PC-9 (cell line): ENCODE measurements at regions not wholly inside any gene's neighbourhood (a gene's known extent, or its start where the extent isn't known, plus 50 kb on each side); places are given as distances from the start of the nearest gene placed in this dataset.

Experiments
- BruUV-seq: library from RNA; stranded (reverse); fragments of 400-500 nt; replicated peaks from 2 replicates; lab custom pipeline; 2021; lab: Mats Ljungman, UMichigan
- CTCF ChIA-PET: fragments of 300-600 bp; sonication (Branson Sonifier 250); formaldehyde crosslinking; loops from one replicate; lab custom pipeline; 2022; ENCODE audit warnings: antibody characterized with exemption; lab: Charles Lee
- POLR2A ChIA-PET: fragments of 300-600 bp; sonication (Branson Sonifier 250); formaldehyde crosslinking; loops from one replicate; lab custom pipeline; 2022; ENCODE audit warnings: antibody characterized with exemption; ENCODE audit not compliant: unreplicated experiment; lab: Charles Lee
- DNase-seq, 2 experiments: peaks; one replicate each; pipeline versions ENCODE4 v3.0.0 to v3.0.0-alpha.2; 2015 to 2022; ENCODE audit warnings: mixed read lengths in 1 of 2
- H2AFZ ChIP-seq: fragments of 200-600 bp; sonication (generic); 2 replicates; pipeline ENCODE4 v1.8.1; 2017; ENCODE audit warnings: antibody characterized with exemption
- H3F3A ChIP-seq: fragments of 200-600 bp; sonication (generic); 2 replicates; pipeline ENCODE4 v1.8.1; 2017; ENCODE audit warnings: antibody characterized with exemption, mild to moderate bottlenecking, low read depth; ENCODE audit not compliant: insufficient read depth
- H3K27ac ChIP-seq: fragments of 200-600 bp; sonication (generic); 2 replicates; pipeline ENCODE4 v1.6.1; 2016; ENCODE audit warnings: mixed run types
- H3K27me3 ChIP-seq: fragments of 200-600 bp; sonication (generic); 2 replicates; pipeline ENCODE4 v1.6.1; 2016; ENCODE audit warnings: low read depth, mixed run types; ENCODE audit not compliant: insufficient read depth
- H3K36me3 ChIP-seq: fragments of 200-600 bp; sonication (generic); 2 replicates; pipeline ENCODE4 v1.6.1; 2016; ENCODE audit warnings: low read depth, mixed run types
- H3K4me1 ChIP-seq: fragments of 200-600 bp; sonication (generic); replicated peaks from 2 replicates; pipeline ENCODE4 v1.6.1; 2016; ENCODE audit warnings: mixed run types; ENCODE audit not compliant: insufficient read depth
- H3K4me2 ChIP-seq: fragments of 200-600 bp; sonication (generic); 2 replicates; pipeline ENCODE4 v1.6.1; 2017; ENCODE audit warnings: mixed run types
- H3K4me3 ChIP-seq: fragments of 200-600 bp; sonication (generic); 2 replicates; pipeline ENCODE4 v1.6.1; 2016; ENCODE audit warnings: mixed run types
- H3K79me2 ChIP-seq: fragments of 200-600 bp; sonication (generic); 2 replicates; pipeline ENCODE4 v1.6.1; 2017; ENCODE audit warnings: low read depth, mixed run types
- H3K9me2 ChIP-seq: fragments of 200-600 bp; sonication (generic); 2 replicates; pipeline ENCODE4 v1.8.1; 2017; ENCODE audit warnings: mild to moderate bottlenecking; ENCODE audit not compliant: insufficient read depth
- H3K9me3 ChIP-seq: fragments of 200-600 bp; sonication (generic); 2 replicates; pipeline ENCODE4 v1.8.1; 2016; ENCODE audit warnings: low read depth; ENCODE audit not compliant: insufficient read depth
- H4K20me1 ChIP-seq: fragments of 200-600 bp; sonication (generic); 2 replicates; pipeline ENCODE4 v1.8.1; 2017; ENCODE audit not compliant: insufficient read depth
- CTCF ChIP-seq: fragments of 200-600 bp; sonication (generic); conservative IDR thresholded peaks from 2 replicates; pipeline ENCODE4 v1.6.1; 2017; ENCODE audit warnings: mixed run types, antibody characterized with exemption, mild to moderate bottlenecking, moderate library complexity
- EZH2 ChIP-seq: fragments of 200-600 bp; sonication (generic); IDR thresholded peaks from 2 replicates; pipeline ENCODE4 v1.8.0; 2017; ENCODE audit warnings: antibody characterized with exemption, low read depth
- intact Hi-C: fragments of 100-400 bp; cut with micrococcal nuclease; formaldehyde crosslinking; loops from one replicate; pipeline ENCODE4 v1.10.0; 2022; ENCODE audit not compliant: unreplicated experiment

DNA sequence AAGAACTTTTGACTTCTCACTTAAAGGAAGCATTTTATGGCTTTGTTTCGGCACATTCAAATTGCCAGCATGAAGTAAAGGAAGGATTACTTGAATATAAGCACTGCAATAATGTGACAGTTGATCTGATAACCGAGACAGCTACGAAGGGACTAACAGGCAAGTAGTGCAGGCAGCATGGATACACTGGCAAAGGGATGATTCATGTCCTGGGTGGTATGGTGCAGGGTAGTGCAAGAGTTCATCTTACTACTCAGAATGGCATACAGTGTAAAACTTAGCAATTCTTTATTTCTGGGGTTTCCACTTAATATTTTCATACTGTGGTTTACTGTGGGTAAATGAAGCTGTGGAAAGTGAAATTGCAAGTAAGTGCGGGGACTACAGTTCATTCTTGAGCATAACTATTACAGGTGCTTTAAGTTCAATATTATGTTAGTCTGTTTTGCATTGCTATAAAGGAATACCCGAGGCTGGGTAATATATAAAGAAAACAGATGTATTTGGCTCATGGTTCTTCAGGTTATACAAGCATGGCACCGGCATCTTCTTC is 611.8 kb downstream of the SPOCK3 start:
- ChIA-PET POLR2A (no interaction called here), CTCF (no interaction called here)
- Histone ChIP-seq H3K9me2 (no peaks in the 10 kb centered on the region), H3K27ac (no peak overlapping the region), H3F3A (no peaks in the 10 kb centered on the region), H3K4me2 (no peak overlapping the region), H3K9me3 (no peaks in the 10 kb centered on the region), H3K27me3 (no peaks in the 10 kb centered on the region), H3K4me1 (no peaks in the 10 kb centered on the region), H3K36me3 (no peaks in the 10 kb centered on the region), H4K20me1 (no peaks in the 10 kb centered on the region), H2AFZ (no peak overlapping the region), H3K4me3 (no peak overlapping the region), H3K79me2 (no peaks in the 10 kb centered on the region)
- no TSS peak for BruUV-seq
- DNase-seq: no peak
- intact Hi-C loops: no loop called here
- TF ChIP-seq EZH2: no peak
- no peak for TF ChIP-seq CTCF

GRCh38 chr4:166625018-166625637 is 609.2 kb downstream of the SPOCK3 start:
- intact Hi-C loops: no loop called here
- no peaks in the 10 kb centered on the region for H4K20me1 ChIP-seq
- TF ChIP-seq EZH2 (no peak), CTCF (no peak)
- H3K9me2 ChIP-seq: no peaks in the 10 kb centered on the region
- CTCF ChIA-PET: no interaction called here
- H3K4me3 ChIP-seq: no peak overlapping the region
- no peaks in the 10 kb centered on the region for H3K27me3 ChIP-seq
- H3F3A ChIP-seq: no peaks in the 10 kb centered on the region
- H3K9me3 ChIP-seq: no peaks in the 10 kb centered on the region
- no peak for DNase-seq
- no peaks in the 10 kb centered on the region for H3K4me1 ChIP-seq
- H2AFZ ChIP-seq: no peak overlapping the region
- POLR2A ChIA-PET: no interaction called here
- no peak overlapping the region for H3K4me2 ChIP-seq
- BruUV-seq: no TSS peak
- no peaks in the 10 kb centered on the region for H3K79me2 ChIP-seq
- H3K27ac ChIP-seq: no peak overlapping the region
- H3K36me3 ChIP-seq: no peaks in the 10 kb centered on the region

GRCh38 chr4:166628454-166628853 is 605.8 kb downstream of the SPOCK3 start:
- ChIA-PET CTCF (no interaction called here), POLR2A (no interaction called here)
- Histone ChIP-seq H3K4me1 (no peaks in the 10 kb centered on the region), H2AFZ (no peak overlapping the region), H3K36me3 (no peaks in the 10 kb centered on the region), H3K9me2 (no peaks in the 10 kb centered on the region), H3K9me3 (no peaks in the 10 kb centered on the region), H3K4me2 (no peak overlapping the region), H3K27ac (no peak overlapping the region), H4K20me1 (no peaks in the 10 kb centered on the region), H3K79me2 (no peaks in the 10 kb centered on the region), H3F3A (no peaks in the 10 kb centered on the region), H3K4me3 (no peak overlapping the region), H3K27me3 (no peaks in the 10 kb centered on the region)
- intact Hi-C loops: no loop called here
- TF ChIP-seq CTCF (no peak), EZH2 (no peak)
- no peak for DNase-seq
- BruUV-seq: no TSS peak
